Peyer's patch (tissue), 4 donors: ENCODE measurements at regions not wholly inside any gene's neighbourhood (a gene's known extent, or its start where the extent isn't known, plus 50 kb on each side); places are given as distances from the start of the nearest gene placed in this dataset.

Experiments
- POLR2A ChIP-seq, 2 donors: fragments of 450-650 bp; IDR thresholded peaks; one replicate each; pipeline ENCODE4 v1.5.1; 2017; ENCODE audit warnings: antibody characterized with exemption in 2 of 2, mild to moderate bottlenecking in 2 of 2, moderate library complexity in 2 of 2
- TF ChIP-seq, protein P1 (sequence below), 6 experiments: fragments of 450-650 bp in 4 of 6; fragments of 200-600 bp in 2 of 6; sonication (generic) in 1 of 6; IDR thresholded peaks; one replicate each; pipeline ENCODE4 v1.5.1; 2017 to 2019; ENCODE audit warnings: antibody characterized with exemption in 6 of 6, mild to moderate bottlenecking in 3 of 6, moderate library complexity in 1 of 6

DNA sequence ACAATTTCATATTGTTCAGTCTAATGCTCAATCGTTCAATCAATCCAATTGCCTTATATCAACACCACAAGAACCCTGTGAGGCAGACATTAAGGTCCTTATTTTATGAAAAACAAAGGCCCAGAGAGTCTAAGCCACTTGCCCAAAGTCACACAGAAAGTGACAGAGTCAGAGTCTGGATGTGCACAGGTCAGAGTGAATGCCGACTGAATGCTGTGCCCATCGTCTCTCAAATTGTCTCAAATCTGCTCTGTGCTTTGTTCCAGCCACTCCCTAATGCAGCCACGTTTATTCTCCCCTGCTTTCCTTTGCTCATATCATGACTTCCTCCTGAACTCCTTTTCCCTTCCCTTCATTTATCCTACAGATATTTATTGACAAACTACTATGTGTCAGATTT, 558.3 kb downstream of the MATN1 start:
- TF ChIP-seq, protein P1, sequence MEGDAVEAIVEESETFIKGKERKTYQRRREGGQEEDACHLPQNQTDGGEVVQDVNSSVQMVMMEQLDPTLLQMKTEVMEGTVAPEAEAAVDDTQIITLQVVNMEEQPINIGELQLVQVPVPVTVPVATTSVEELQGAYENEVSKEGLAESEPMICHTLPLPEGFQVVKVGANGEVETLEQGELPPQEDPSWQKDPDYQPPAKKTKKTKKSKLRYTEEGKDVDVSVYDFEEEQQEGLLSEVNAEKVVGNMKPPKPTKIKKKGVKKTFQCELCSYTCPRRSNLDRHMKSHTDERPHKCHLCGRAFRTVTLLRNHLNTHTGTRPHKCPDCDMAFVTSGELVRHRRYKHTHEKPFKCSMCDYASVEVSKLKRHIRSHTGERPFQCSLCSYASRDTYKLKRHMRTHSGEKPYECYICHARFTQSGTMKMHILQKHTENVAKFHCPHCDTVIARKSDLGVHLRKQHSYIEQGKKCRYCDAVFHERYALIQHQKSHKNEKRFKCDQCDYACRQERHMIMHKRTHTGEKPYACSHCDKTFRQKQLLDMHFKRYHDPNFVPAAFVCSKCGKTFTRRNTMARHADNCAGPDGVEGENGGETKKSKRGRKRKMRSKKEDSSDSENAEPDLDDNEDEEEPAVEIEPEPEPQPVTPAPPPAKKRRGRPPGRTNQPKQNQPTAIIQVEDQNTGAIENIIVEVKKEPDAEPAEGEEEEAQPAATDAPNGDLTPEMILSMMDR (IDR thresholded peaks at IDR 0.05) = no peak
- no peak for TF ChIP-seq POLR2A (IDR thresholded peaks at IDR 0.05)
